ENCODE measurements at regions not wholly inside any gene's neighbourhood (a gene's known extent, or its start where the extent isn't known, plus 50 kb on each side); places are given as distances from the start of the nearest gene placed in this dataset.

DNA sequence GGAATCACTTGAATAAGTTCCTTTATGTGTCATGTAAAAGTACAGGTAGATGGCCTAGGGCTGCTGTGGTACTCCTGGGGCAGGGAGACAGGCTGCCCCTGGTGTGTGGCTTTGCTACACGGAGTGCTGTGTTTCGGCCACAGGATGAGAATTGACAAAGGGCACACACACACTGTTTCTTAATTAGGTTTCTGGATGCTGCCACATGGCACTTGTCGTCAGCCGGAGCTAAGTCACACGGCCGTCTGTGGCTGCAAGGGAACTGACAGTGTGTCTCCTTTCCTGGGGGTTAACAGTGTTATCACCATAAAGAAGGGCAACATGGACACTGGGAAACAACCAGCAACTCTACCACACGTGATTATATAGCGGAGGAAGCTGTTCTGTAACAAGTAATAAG is 55.7 kb upstream of the CREB5 start:
- FAIRE-seq (no peak), DNase-seq (ENCODE audit: extremely low spot score, insufficient read length, low read depth) (no peak)

DNA sequence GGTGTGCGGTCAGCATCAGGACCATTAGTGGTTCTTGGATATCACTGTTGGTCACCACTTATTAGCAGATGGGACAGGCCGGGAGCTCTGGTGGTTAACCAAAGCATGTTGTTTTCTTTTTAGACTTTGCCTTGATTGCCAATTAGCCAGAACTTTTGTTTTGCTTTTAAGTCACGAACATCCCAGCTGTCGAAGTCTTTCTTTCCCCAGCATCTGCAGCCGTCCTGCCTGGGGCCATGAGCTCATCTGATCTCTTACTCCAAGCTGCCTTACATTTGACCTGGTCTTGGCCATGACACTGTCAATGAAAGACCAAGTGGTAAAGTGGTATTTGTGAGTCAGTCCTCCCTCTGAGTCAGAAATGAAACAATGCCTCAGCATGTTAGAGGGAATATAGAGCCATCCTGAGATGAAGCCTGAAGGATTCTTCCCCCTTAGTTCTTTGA is 53.9 kb upstream of the CREB5 start:
- FAIRE-seq (no peak), DNase-seq (ENCODE audit: extremely low spot score, insufficient read length, low read depth) (no peak)

DNA sequence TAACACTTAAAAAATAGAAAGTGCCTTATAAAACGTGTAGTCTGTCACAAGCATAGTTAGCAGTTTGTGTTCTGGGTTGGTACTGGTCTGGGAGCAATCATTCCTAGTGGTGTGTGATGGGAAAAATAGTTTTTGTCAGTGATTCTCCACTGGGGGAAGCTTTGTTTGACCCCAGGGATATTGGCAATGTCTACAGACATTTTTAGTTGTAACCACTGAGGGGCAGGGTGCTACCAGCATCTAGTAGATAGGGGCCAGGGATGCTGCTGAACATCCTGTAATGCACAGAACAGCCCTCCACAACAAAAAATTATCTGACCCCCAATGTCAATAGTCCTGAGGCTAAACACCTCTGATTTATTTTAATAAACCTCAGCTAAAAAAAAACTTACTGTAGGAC is 51.6 kb upstream of the CREB5 start:
- no peak for FAIRE-seq

GRCh38 chr7:28361551-28361950 is 50.8 kb upstream of the CREB5 start:
- FAIRE-seq: no peak
- no peak for DNase-seq (ENCODE audit: extremely low spot score, insufficient read length, low read depth)

More for the DNA sequence above, 51.6 kb upstream of the CREB5 start:
- no peak for DNase-seq (ENCODE audit: extremely low spot score, insufficient read length, low read depth)

GRCh38 chr7:28362182-28362581 is 50.1 kb upstream of the CREB5 start:
- DNase-seq (ENCODE audit: extremely low spot score, insufficient read length, low read depth): no peak
- no peak for FAIRE-seq
